Endothelial cell (in vitro differentiated cells): ENCODE measurements at regions not wholly inside any gene's neighbourhood (a gene's known extent, or its start where the extent isn't known, plus 50 kb on each side); places are given as distances from the start of the nearest gene placed in this dataset.
"Not testable (repeated sequence)": the region's sequence is repeated elsewhere in the genome, so short reads cannot be mapped to it uniquely, and the experiment has no call there.

Experiments
- DNase-seq: peaks from one replicate; pipeline ENCODE4 v3.0.0; 2021; ENCODE audit warnings: low spot score
- H3K27ac Mint-ChIP-seq: one replicate; pipeline ENCODE4 v1.8.0; 2021; ENCODE audit warnings: mixed read lengths, inconsistent platforms; ENCODE audit not compliant: unreplicated experiment
- H3K27me3 Mint-ChIP-seq: one replicate; pipeline ENCODE4 v1.8.0; 2021; ENCODE audit warnings: mild to moderate bottlenecking, moderate library complexity, mixed read lengths, inconsistent platforms; ENCODE audit not compliant: unreplicated experiment
- H3K36me3 Mint-ChIP-seq: one replicate; pipeline ENCODE4 v1.8.0; 2021; ENCODE audit warnings: mild to moderate bottlenecking, low read depth, mixed read lengths, inconsistent platforms; ENCODE audit not compliant: unreplicated experiment
- H3K4me1 Mint-ChIP-seq: one replicate; pipeline ENCODE4 v1.8.0; 2021; ENCODE audit warnings: mild to moderate bottlenecking, mixed read lengths, inconsistent platforms; ENCODE audit not compliant: unreplicated experiment
- H3K4me3 Mint-ChIP-seq: one replicate; pipeline ENCODE4 v1.8.0; 2021; ENCODE audit warnings: mild to moderate bottlenecking, mixed read lengths, inconsistent platforms; ENCODE audit not compliant: unreplicated experiment
- H3K9me3 Mint-ChIP-seq: one replicate; pipeline ENCODE4 v1.8.0; 2021; ENCODE audit warnings: mixed read lengths, inconsistent platforms; ENCODE audit not compliant: unreplicated experiment
- TF ChIP-seq, protein P1 (sequence below): fragments of 200-600 bp; sonication (generic); IDR thresholded peaks from one replicate; pipeline ENCODE4 v1.5.0; 2021; ENCODE audit warnings: antibody characterized with exemption; ENCODE audit not compliant: unreplicated experiment

DNA sequence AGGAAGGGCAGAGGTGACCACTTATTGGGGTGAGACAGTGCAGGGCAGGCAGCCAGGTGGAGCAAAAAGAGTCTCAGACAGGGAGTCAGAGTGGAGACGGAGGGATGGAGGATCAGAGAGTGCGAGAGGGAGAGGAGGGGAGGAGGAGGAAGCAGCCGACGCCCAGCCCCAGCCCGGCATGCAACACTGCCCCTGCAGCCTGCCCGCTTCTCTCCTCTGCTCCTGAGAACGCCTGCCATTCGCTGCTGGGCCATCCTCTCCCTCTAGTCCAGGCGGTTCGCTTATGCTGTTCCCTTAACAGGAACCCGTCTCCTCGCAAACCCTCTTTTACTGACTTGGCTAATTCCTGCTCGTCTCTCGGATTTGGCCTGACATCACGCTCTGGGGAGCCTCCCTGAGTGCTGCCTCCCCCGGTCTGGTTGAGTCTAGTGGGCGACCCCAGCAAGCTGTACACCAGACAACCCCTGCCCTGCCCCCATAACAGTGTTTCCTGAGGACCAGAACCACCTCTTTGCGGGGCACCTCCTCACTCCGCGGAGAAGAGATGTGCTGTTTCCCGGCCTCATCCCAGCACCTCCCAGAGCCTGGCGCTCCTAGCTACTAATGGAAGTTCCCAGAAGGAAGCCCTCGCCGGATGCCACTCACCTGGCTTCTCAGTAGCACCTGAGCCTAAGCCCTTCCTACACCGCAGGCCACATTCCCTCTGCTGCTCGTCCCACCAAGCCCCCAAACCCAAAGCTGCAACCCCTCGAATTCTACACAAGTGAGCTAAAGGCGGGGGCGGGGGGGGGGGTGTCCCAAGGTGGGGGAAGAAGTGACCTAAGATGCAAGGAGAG, 61.2 kb upstream of the CCL1 start:
- Mint-ChIP-seq H3K4me3 (peak overlapping the region; percentile 23), H3K4me1 (no peaks in the 10 kb centered on the region), H3K9me3 (no peaks in the 10 kb centered on the region), H3K36me3 (no peaks in the 10 kb centered on the region), H3K27ac (no peak overlapping the region), H3K27me3 (peaks cover 7% of the 10 kb centered on the region)
- TF ChIP-seq, protein P1, sequence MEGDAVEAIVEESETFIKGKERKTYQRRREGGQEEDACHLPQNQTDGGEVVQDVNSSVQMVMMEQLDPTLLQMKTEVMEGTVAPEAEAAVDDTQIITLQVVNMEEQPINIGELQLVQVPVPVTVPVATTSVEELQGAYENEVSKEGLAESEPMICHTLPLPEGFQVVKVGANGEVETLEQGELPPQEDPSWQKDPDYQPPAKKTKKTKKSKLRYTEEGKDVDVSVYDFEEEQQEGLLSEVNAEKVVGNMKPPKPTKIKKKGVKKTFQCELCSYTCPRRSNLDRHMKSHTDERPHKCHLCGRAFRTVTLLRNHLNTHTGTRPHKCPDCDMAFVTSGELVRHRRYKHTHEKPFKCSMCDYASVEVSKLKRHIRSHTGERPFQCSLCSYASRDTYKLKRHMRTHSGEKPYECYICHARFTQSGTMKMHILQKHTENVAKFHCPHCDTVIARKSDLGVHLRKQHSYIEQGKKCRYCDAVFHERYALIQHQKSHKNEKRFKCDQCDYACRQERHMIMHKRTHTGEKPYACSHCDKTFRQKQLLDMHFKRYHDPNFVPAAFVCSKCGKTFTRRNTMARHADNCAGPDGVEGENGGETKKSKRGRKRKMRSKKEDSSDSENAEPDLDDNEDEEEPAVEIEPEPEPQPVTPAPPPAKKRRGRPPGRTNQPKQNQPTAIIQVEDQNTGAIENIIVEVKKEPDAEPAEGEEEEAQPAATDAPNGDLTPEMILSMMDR, result no peak
- no peak for DNase-seq

DNA sequence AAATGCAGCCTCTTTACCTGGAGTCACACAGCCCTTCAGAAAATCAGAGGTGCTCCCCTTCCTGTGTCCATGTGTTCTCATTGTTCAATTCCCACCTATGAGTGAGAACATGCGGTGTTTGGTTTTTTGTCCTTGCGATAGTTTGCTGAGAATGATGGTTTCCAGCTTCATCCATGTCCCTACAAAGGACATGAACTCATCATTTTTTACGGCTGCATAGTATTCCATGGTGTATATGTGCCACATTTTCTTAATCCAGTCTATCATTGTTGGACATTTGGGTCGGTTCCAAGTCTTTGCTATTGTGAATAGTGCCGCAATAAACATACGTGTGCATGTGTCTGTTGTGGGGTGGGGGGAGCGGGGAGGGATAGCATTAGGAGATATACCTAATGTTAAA, 60.3 kb upstream of the CCL1 start:
- H3K9me3 Mint-ChIP-seq, H3K27me3 Mint-ChIP-seq, H3K36me3 Mint-ChIP-seq, H3K4me1 Mint-ChIP-seq, H3K27ac Mint-ChIP-seq, DNase-seq, H3K4me3 Mint-ChIP-seq: not testable (repeated sequence)

DNA sequence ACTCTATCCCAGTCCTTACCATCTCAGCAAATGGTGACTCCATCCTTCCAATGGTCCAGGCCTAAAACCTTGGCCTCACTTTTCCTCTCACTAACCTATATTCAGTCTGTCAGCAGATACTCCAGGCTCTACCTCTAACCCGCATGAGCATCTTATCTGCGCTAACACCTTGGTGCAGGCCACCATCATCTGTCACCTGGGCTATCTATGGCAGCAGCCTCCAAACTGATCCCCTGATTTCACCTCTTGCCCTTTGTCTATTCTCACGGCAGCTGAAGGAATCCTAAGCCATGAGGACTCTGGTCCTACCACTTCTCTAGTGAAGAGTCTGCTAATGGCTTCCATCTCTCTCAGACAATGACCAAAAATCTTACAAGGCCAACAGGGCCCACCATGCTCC, 57.9 kb upstream of the CCL1 start:
- H3K9me3 Mint-ChIP-seq, result no peaks in the 10 kb centered on the region
- peaks cover 7% of the 10 kb centered on the region for H3K27me3 Mint-ChIP-seq
- DNase-seq, result no peak
- H3K27ac Mint-ChIP-seq, result no peak overlapping the region
- no peaks in the 10 kb centered on the region for H3K4me1 Mint-ChIP-seq
- TF ChIP-seq, protein P1, result no peak
- H3K36me3 Mint-ChIP-seq, result no peaks in the 10 kb centered on the region
- no peak overlapping the region for H3K4me3 Mint-ChIP-seq

DNA sequence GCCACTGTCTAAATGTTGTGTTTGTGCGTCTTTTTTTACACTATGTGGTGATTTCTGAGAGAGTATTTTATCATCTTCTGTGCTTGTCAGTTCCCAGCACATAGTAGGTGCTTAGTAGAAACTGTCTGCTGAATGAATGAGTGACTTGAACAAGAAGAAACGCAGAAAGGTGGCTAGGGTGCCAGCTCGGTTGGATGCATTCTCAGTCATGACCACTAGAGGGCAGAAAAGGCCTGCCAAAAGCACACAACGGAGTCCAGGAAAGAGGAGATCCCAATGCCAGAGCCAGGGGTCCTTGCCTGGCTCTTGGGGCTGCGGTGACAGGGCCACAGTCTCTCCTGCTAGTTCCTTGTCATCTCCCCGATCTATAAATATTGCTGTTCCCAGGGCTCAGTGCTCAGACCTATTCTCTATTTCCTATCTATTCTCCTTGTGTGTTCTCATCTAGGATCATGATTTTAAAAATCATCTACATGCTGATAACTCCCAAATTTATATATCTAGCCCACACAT, 57.3 kb upstream of the CCL1 start:
- Mint-ChIP-seq H3K4me3 (no peak overlapping the region), H3K9me3 (no peaks in the 10 kb centered on the region), H3K36me3 (no peaks in the 10 kb centered on the region), H3K27ac (no peak overlapping the region), H3K27me3 (peaks cover 7% of the 10 kb centered on the region), H3K4me1 (no peaks in the 10 kb centered on the region)
- TF ChIP-seq, protein P1, result peak; percentile 98
- DNase-seq, result peak; percentile 78

DNA sequence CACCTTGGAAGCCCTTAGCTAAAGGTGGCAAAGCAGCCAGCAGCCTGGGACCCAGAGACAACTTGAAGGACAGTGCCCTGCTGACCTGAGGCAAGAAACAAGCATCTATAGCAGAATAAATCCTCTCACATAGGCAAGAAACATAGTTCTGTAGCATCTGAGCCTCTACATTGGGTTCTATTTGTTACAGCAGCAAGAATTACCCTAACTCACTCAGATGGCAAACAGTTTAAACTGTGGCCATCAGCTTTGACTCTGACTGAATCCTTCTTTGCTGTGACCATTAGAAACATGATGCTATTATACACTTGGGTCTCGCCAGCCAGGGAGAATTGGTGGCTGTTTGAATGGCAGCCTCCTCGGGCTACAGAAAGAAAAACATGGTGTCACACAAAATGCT, 53.1 kb upstream of the CCL1 start:
- Mint-ChIP-seq H3K27ac (no peak overlapping the region), H3K4me1 (peaks cover 3% of the 10 kb centered on the region), H3K9me3 (no peaks in the 10 kb centered on the region), H3K27me3 (peaks cover 2% of the 10 kb centered on the region), H3K4me3 (no peak overlapping the region), H3K36me3 (no peaks in the 10 kb centered on the region)
- no peak for DNase-seq
- TF ChIP-seq, protein P1, result no peak
